ENCODE measurements at regions not wholly inside any gene's neighbourhood (a gene's known extent, or its start where the extent isn't known, plus 50 kb on each side); places are given as distances from the start of the nearest gene placed in this dataset.
A peak's percentile ranks its signal among the peaks of the same experiment; 100 is the strongest.

DNA sequence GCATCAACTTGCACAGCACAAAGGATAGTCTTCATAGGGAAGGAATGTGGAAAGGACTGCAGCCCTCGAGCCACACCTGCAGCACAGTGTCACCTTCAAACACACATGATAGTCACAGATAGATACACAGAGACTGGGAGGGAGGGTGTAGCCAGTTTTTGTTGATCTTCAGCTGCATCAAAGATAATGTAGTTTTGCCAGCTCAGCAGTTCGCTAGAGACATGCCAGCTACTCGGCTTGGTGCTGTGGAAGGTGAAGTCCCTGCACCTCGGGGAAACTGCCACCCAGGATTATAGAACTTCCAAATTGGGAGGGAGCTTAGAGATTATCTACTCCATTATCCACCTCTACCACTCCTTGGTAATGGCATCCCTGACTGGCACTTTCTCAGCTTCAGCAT, 92.9 kb upstream of the PAK3 start:
- POLR2A ChIA-PET = no interaction called here
- intact Hi-C loops (cut with micrococcal nuclease) = no loop called here
- H3K4me3 ChIP-seq (ENCODE audit: low read length) = no peak overlapping the region

DNA sequence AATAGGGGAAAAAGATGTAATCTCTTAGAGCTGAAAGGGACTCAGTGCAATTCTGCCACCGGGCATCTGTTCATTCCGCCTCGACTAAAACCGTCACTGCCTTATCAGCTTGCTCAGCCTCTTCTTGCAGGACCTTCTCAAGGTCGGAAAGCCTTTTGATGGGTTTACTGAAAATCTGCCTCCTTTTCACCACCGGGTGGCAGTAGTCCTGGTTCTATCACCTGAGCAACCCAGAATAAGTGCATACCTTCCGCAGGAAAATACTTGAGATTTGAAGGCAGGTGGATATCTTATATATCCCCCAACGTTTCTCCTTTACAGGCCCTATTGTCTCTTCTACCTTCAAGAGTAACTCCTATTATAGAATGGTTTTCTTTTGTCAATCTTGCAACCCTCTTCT, 103.4 kb upstream of the PAK3 start:
- intact Hi-C loops (cut with micrococcal nuclease) = loop anchor here (1.0 to 10.0 kb wide), 3 partner anchors 108 to 452 kb away; no protein-coding TSS in a partner anchor
- ATAC-seq = no peak
- Histone ChIP-seq H3K4me1 (ENCODE audit: control insufficient read depth in 2 of 2, insufficient read depth in 2 of 2, low read length in 2 of 2) (no peaks in the 10 kb centered on the region), H3K36me3 (ENCODE audit: control insufficient read depth in 2 of 3, insufficient read depth in 3 of 3, low read length in 3 of 3) (no peaks in the 10 kb centered on the region), H3K9me3 (ENCODE audit: control insufficient read depth in 2 of 3, low read length in 3 of 3) (no peaks in the 10 kb centered on the region), H3K4me3 (ENCODE audit: low read length) (no peak overlapping the region), H3K27ac (ENCODE audit: low read depth, low read length) (no peak overlapping the region), H3K27me3 (ENCODE audit: control insufficient read depth in 2 of 2, insufficient read depth in 2 of 2, low read length in 2 of 2) (no peaks in the 10 kb centered on the region)
- Mint-ChIP-seq H3K27me3 (peaks cover 0 to 14% (median 4%) of the 10 kb centered on the region in 5 donors), H3K4me1 (no peaks in the 10 kb centered on the region), H3K27ac (no peak overlapping the region), H3K36me3 (no peaks in the 10 kb centered on the region), H3K4me3 (no peak overlapping the region), H3K9me3 (peaks cover 0 to 2% (median 0%) of the 10 kb centered on the region in 11 donors)
- DNase-seq = peak in 5 of 9 donors; percentile 10 to 22 (median 17)
- POLR2A ChIA-PET = no interaction called here
- CTCF ChIA-PET = interaction anchor here (0.8 kb wide), 1 partner anchor 106 kb away, joined by 5 read pairs; no protein-coding TSS in a partner anchor

More for the DNA sequence above, 92.9 kb upstream of the PAK3 start:
- Histone ChIP-seq H3K36me3 (ENCODE audit: control insufficient read depth in 2 of 3, insufficient read depth in 3 of 3, low read length in 3 of 3) (no peaks in the 10 kb centered on the region), H3K27me3 (ENCODE audit: control insufficient read depth in 2 of 2, insufficient read depth in 2 of 2, low read length in 2 of 2) (no peaks in the 10 kb centered on the region), H3K9me3 (ENCODE audit: control insufficient read depth in 2 of 3, low read length in 3 of 3) (no peaks in the 10 kb centered on the region), H3K27ac (ENCODE audit: low read depth, low read length) (no peak overlapping the region), H3K4me1 (ENCODE audit: control insufficient read depth in 2 of 2, insufficient read depth in 2 of 2, low read length in 2 of 2) (no peaks in the 10 kb centered on the region)
- no peaks in the 10 kb centered on the region for H3K4me1 Mint-ChIP-seq
- no peaks in the 10 kb centered on the region for H3K9me3 Mint-ChIP-seq
- CTCF ChIA-PET = interaction anchor here (1.7 kb wide), 1 partner anchor 97 kb away, joined by 5 read pairs; no protein-coding TSS in a partner anchor
- no peaks in the 10 kb centered on the region for H3K36me3 Mint-ChIP-seq
- H3K4me3 Mint-ChIP-seq = no peak overlapping the region
- H3K27me3 Mint-ChIP-seq = peaks cover 0 to 5% (median 0%) of the 10 kb centered on the region in 5 donors
- ATAC-seq (no peak), DNase-seq (no peak)
- no peak overlapping the region for H3K27ac Mint-ChIP-seq

DNA sequence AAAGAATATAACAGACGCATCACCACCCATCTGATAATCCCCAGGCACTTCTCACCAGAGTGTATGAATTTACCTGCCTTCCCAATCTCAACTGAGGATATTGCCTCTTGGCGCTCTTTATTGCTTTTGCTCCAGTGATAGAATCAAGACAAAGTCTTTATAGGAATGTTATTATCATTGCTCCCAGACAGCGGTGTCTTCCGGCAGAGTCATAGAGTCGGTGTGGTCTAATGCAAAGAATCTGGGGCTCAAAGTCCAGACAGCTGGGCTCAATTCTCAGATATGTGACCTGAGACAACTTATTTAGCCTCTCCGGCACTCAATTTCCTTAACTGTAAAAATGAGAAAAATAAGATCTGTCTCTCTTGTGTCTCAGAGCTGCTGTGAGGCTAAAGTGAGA, 106.1 kb upstream of the PAK3 start:
- no peaks in the 10 kb centered on the region for H3K4me1 ChIP-seq (ENCODE audit: control insufficient read depth in 2 of 2, insufficient read depth in 2 of 2, low read length in 2 of 2)
- Mint-ChIP-seq H3K9me3 (no peaks in the 10 kb centered on the region), H3K4me1 (no peaks in the 10 kb centered on the region), H3K36me3 (no peaks in the 10 kb centered on the region), H3K4me3 (no peak overlapping the region), H3K27ac (no peak overlapping the region), H3K27me3 (peaks cover 0 to 8% (median 5%) of the 10 kb centered on the region in 5 donors)
- ChIA-PET POLR2A (no interaction called here), CTCF (no interaction called here)
- ATAC-seq (no peak), DNase-seq (no peak)
- H3K36me3 ChIP-seq (ENCODE audit: control insufficient read depth in 2 of 3, insufficient read depth in 3 of 3, low read length in 3 of 3) = no peaks in the 10 kb centered on the region
- H3K27me3 ChIP-seq (ENCODE audit: control insufficient read depth in 2 of 2, insufficient read depth in 2 of 2, low read length in 2 of 2) = no peaks in the 10 kb centered on the region
- intact Hi-C loops (cut with micrococcal nuclease) = loop anchor here in 1 of 2 donors (10.0 kb wide), 1 partner anchor 255 kb away; no protein-coding TSS in a partner anchor
- H3K27ac ChIP-seq (ENCODE audit: low read depth, low read length) = no peak overlapping the region
- no peaks in the 10 kb centered on the region for H3K9me3 ChIP-seq (ENCODE audit: control insufficient read depth in 2 of 3, low read length in 3 of 3)
- H3K4me3 ChIP-seq (ENCODE audit: low read length) = no peak overlapping the region

DNA sequence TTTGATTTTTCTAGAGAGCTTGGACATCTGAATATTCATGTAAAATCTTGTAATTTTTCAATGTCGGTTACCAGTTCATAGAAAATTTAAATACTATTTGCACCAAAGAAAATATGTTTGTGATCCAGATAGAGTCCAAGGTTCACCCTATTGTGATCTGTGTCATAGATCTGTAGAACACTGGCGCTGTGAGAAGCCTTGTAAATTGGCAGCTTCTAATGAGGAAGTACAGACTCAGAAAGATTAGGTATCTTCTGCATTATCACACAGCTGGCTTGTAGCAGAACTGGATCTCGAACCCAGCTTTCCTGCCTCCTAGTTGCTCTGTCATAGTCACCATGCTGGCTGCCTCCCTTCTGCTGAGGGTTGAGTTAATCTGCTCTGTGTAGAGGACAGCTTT, 106.5 kb upstream of the PAK3 start:
- DNase-seq (no peak), ATAC-seq (no peak)
- H3K9me3 ChIP-seq (ENCODE audit: control insufficient read depth in 2 of 3, low read length in 3 of 3) = no peaks in the 10 kb centered on the region
- POLR2A ChIA-PET = no interaction called here
- no peaks in the 10 kb centered on the region for H3K27me3 ChIP-seq (ENCODE audit: control insufficient read depth in 2 of 2, insufficient read depth in 2 of 2, low read length in 2 of 2)
- H3K4me1 ChIP-seq (ENCODE audit: control insufficient read depth in 2 of 2, insufficient read depth in 2 of 2, low read length in 2 of 2) = no peaks in the 10 kb centered on the region
- Mint-ChIP-seq H3K4me1 (no peaks in the 10 kb centered on the region), H3K36me3 (no peaks in the 10 kb centered on the region), H3K9me3 (no peaks in the 10 kb centered on the region), H3K4me3 (no peak overlapping the region), H3K27ac (no peak overlapping the region), H3K27me3 (peaks cover 0 to 8% (median 5%) of the 10 kb centered on the region in 5 donors)
- CTCF ChIA-PET = no interaction called here
- intact Hi-C loops (cut with micrococcal nuclease) = no loop called here
- H3K27ac ChIP-seq (ENCODE audit: low read depth, low read length) = no peak overlapping the region
- no peak overlapping the region for H3K4me3 ChIP-seq (ENCODE audit: low read length)
- no peaks in the 10 kb centered on the region for H3K36me3 ChIP-seq (ENCODE audit: control insufficient read depth in 2 of 3, insufficient read depth in 3 of 3, low read length in 3 of 3)

DNA sequence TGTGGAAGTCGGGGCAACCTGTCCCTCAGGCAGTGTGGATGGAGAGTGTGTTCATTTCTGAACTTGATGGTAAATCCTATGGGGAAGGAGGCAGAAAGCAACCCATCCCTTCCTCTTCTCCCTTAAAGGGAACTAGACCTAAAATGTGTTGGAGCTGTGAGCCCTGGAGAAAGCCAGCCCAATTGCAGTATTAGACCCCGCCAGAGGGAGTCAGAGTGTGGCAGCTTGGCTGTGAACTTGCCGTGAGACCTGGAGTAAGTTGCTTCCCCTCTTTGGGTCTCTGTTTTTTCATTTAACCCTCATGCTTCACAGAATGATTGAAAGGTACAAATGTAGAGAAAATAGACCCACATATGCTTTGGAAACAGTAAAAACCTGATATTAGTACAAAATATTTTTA, 108.7 kb upstream of the PAK3 start:
- no peak overlapping the region for H3K4me3 ChIP-seq (ENCODE audit: low read length)
- no peak overlapping the region for H3K27ac Mint-ChIP-seq
- H3K27ac ChIP-seq (ENCODE audit: low read depth, low read length) = no peak overlapping the region
- no peaks in the 10 kb centered on the region for H3K9me3 Mint-ChIP-seq
- no peaks in the 10 kb centered on the region for H3K36me3 ChIP-seq (ENCODE audit: control insufficient read depth in 2 of 3, insufficient read depth in 3 of 3, low read length in 3 of 3)
- no peak for DNase-seq
- H3K9me3 ChIP-seq (ENCODE audit: control insufficient read depth in 2 of 3, low read length in 3 of 3) = no peaks in the 10 kb centered on the region
- no peak for ATAC-seq
- no peaks in the 10 kb centered on the region for H3K4me1 Mint-ChIP-seq
- peaks cover 0 to 8% (median 5%) of the 10 kb centered on the region in 5 donors for H3K27me3 Mint-ChIP-seq
- CTCF ChIA-PET = no interaction called here
- POLR2A ChIA-PET = no interaction called here
- H3K27me3 ChIP-seq (ENCODE audit: control insufficient read depth in 2 of 2, insufficient read depth in 2 of 2, low read length in 2 of 2) = no peaks in the 10 kb centered on the region
- H3K4me3 Mint-ChIP-seq = no peak overlapping the region
- H3K36me3 Mint-ChIP-seq = no peaks in the 10 kb centered on the region
- intact Hi-C loops (cut with micrococcal nuclease) = no loop called here
- no peaks in the 10 kb centered on the region for H3K4me1 ChIP-seq (ENCODE audit: control insufficient read depth in 2 of 2, insufficient read depth in 2 of 2, low read length in 2 of 2)

DNA sequence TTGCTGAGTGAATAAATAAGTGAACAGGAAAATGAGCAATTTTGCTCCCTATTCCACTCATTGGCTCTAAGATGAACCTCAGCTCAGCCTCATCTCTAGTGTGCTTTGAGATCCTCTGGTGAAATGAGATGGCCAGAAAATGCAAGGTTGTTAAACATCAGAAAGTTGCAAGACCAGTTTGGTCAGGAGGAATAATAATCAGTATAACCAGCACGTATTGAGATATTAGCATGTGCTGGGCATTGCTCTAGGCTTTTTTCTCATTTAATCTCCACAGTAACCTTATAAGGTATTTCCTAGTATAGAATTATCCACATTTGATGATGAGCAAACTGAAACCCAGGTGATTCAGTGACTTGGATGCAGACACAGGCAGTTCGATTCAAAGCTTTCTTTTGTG, 110.5 kb upstream of the PAK3 start:
- Histone ChIP-seq H3K4me1 (ENCODE audit: control insufficient read depth in 2 of 2, insufficient read depth in 2 of 2, low read length in 2 of 2) (no peaks in the 10 kb centered on the region), H3K4me3 (ENCODE audit: low read length) (no peak overlapping the region), H3K27ac (ENCODE audit: low read depth, low read length) (no peak overlapping the region), H3K27me3 (ENCODE audit: control insufficient read depth in 2 of 2, insufficient read depth in 2 of 2, low read length in 2 of 2) (no peaks in the 10 kb centered on the region), H3K36me3 (ENCODE audit: control insufficient read depth in 2 of 3, insufficient read depth in 3 of 3, low read length in 3 of 3) (no peaks in the 10 kb centered on the region), H3K9me3 (ENCODE audit: control insufficient read depth in 2 of 3, low read length in 3 of 3) (no peaks in the 10 kb centered on the region)
- DNase-seq = no peak
- ATAC-seq = no peak
- ChIA-PET CTCF (no interaction called here), POLR2A (no interaction called here)
- Mint-ChIP-seq H3K27ac (no peak overlapping the region), H3K9me3 (no peaks in the 10 kb centered on the region), H3K36me3 (no peaks in the 10 kb centered on the region), H3K27me3 (peaks cover 0 to 6% (median 4%) of the 10 kb centered on the region in 5 donors), H3K4me1 (no peaks in the 10 kb centered on the region), H3K4me3 (no peak overlapping the region)
- intact Hi-C loops (cut with micrococcal nuclease) = no loop called here

DNA sequence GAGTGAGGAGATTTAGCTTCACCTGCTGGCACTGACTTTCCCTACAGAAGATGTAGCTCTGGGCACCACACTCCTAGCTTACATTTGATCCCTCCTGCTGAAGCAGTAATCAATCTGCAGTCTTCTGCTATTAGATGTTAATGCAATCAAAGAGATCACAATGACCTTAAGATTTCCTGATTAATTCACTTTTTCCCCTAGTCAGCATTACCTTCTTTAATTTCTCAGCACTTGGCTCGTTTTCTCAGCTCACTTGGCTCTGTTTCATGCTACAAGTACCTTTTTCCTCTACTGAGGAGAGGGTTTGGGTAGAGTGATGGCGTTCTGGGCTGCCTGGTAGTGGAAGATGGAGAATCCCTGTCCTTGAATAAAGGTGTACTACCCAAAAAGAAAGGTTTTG, 113.0 kb upstream of the PAK3 start:
- Histone ChIP-seq H3K27me3 (ENCODE audit: control insufficient read depth in 2 of 2, insufficient read depth in 2 of 2, low read length in 2 of 2) (no peaks in the 10 kb centered on the region), H3K9me3 (ENCODE audit: control insufficient read depth in 2 of 3, low read length in 3 of 3) (no peaks in the 10 kb centered on the region), H3K4me3 (ENCODE audit: low read length) (no peak overlapping the region), H3K4me1 (ENCODE audit: control insufficient read depth in 2 of 2, insufficient read depth in 2 of 2, low read length in 2 of 2) (no peaks in the 10 kb centered on the region), H3K27ac (ENCODE audit: low read depth, low read length) (no peak overlapping the region), H3K36me3 (ENCODE audit: control insufficient read depth in 2 of 3, insufficient read depth in 3 of 3, low read length in 3 of 3) (no peaks in the 10 kb centered on the region)
- Mint-ChIP-seq H3K4me1 (no peaks in the 10 kb centered on the region), H3K4me3 (no peak overlapping the region), H3K27ac (no peak overlapping the region), H3K27me3 (peaks cover 0 to 6% (median 4%) of the 10 kb centered on the region in 5 donors), H3K36me3 (no peaks in the 10 kb centered on the region), H3K9me3 (peaks cover 0 to under 1% (median 0%) of the 10 kb centered on the region in 11 donors)
- POLR2A ChIA-PET = no interaction called here
- no peak for DNase-seq
- intact Hi-C loops (cut with micrococcal nuclease) = no loop called here
- ATAC-seq = no peak
- CTCF ChIA-PET = no interaction called here
